GM23248 (cell line): ENCODE measurements at regions not wholly inside any gene's neighbourhood (a gene's known extent, or its start where the extent isn't known, plus 50 kb on each side); places are given as distances from the start of the nearest gene placed in this dataset.

Experiments used
- EZH2 ChIP-seq: fragments of 200-600 bp; sonication (generic); IDR thresholded peaks from 2 replicates; pipeline ENCODE4 v1.6.1; 2018; ENCODE audit warnings: antibody characterized with exemption, mild to moderate bottlenecking; ENCODE audit not compliant: insufficient read depth, poor library complexity, severe bottlenecking
- EZH2phosphoT487 ChIP-seq: fragments of 200-600 bp; sonication (generic); IDR thresholded peaks from 2 replicates; pipeline ENCODE4 v1.6.1; 2018; ENCODE audit warnings: antibody characterized with exemption, moderate library complexity, mild to moderate bottlenecking, low read depth; ENCODE audit not compliant: insufficient read depth

- TF ChIP-seq EZH2phosphoT487 = no peak
- TF ChIP-seq EZH2 = no peak
Measured at GRCh38 chr1:101723415-101723814, 273.3 kb downstream of the OLFM3 start.
